Neural cell (in vitro differentiated cells): ENCODE measurements at regions not wholly inside any gene's neighbourhood (a gene's known extent, or its start where the extent isn't known, plus 50 kb on each side); places are given as distances from the start of the nearest gene placed in this dataset.

Source experiments
- CTCF ChIP-seq: fragments of 450-650 bp; IDR thresholded peaks from 2 replicates; pipeline ENCODE4 v1.5.1; 2014; ENCODE audit warnings: antibody characterized with exemption, mild to moderate bottlenecking, moderate library complexity; ENCODE audit not compliant: poor library complexity, severe bottlenecking
- EP300 ChIP-seq: fragments of 450-650 bp; conservative IDR thresholded peaks from 2 replicates; pipeline ENCODE4 v1.6.1; 2014; ENCODE audit warnings: antibody characterized with exemption, mild to moderate bottlenecking, moderate library complexity; ENCODE audit not compliant: poor library complexity, severe bottlenecking
- EZH2 ChIP-seq: fragments of 200-600, 300-800 bp; shearing (Covaris generic), sonication (generic); IDR thresholded peaks from 2 replicates; pipeline ENCODE4 v1.6.1; 2014; ENCODE audit warnings: antibody characterized with exemption, low read length, borderline replicate concordance, mild to moderate bottlenecking; ENCODE audit not compliant: insufficient read depth, poor library complexity, severe bottlenecking
- MXI1 ChIP-seq: fragments of 450-650 bp; conservative IDR thresholded peaks from 2 replicates; pipeline ENCODE4 v1.6.1; 2014; ENCODE audit warnings: antibody characterized with exemption, mild to moderate bottlenecking; ENCODE audit not compliant: poor library complexity, severe bottlenecking
- POLR2AphosphoS5 ChIP-seq: IDR thresholded peaks from 2 replicates; pipeline ENCODE4 v1.6.1; 2012
- RAD21 ChIP-seq: fragments of 450-650 bp; conservative IDR thresholded peaks from 2 replicates; pipeline ENCODE4 v1.6.1; 2014; ENCODE audit warnings: antibody characterized with exemption, mild to moderate bottlenecking, moderate library complexity
- REST ChIP-seq: IDR thresholded peaks from 2 replicates; pipeline ENCODE4 v1.6.1; 2012; ENCODE audit warnings: borderline replicate concordance
- SMC3 ChIP-seq: fragments of 450-650 bp; conservative IDR thresholded peaks from 2 replicates; pipeline ENCODE4 v1.6.1; 2014; ENCODE audit warnings: antibody characterized with exemption, mild to moderate bottlenecking, moderate library complexity; ENCODE audit not compliant: poor library complexity

- no peak for TF ChIP-seq CTCF
- no peak for TF ChIP-seq SMC3
- no peak for TF ChIP-seq POLR2AphosphoS5
- no peak for TF ChIP-seq EZH2
- TF ChIP-seq EP300, result no peak
- TF ChIP-seq RAD21, result no peak
- no peak for TF ChIP-seq MXI1
- no peak for TF ChIP-seq REST
Measured at GRCh38 chr5:159835548-159835947, 80.7 kb upstream of the ADRA1B start.
